NB4 (cell line): ENCODE measurements at regions not wholly inside any gene's neighbourhood (a gene's known extent, or its start where the extent isn't known, plus 50 kb on each side); places are given as distances from the start of the nearest gene placed in this dataset.
"Not testable (repeated sequence)": the region's sequence is repeated elsewhere in the genome, so short reads cannot be mapped to it uniquely, and the experiment has no call there.

Experiments
- DNase-seq: peaks from one replicate; pipeline ENCODE4 v3.0.0; 2010; ENCODE audit warnings: low read depth
- H3K4me3 ChIP-seq: one replicate; pipeline ENCODE4 v1.5.1; 2011; ENCODE audit warnings: mild to moderate bottlenecking, low read depth, low read length, moderate library complexity
- CTCF ChIP-seq: IDR thresholded peaks from one replicate; pipeline ENCODE4 v1.5.1; 2012; ENCODE audit warnings: low read depth, low read length
- MAX ChIP-seq: IDR thresholded peaks from 2 replicates; pipeline ENCODE4 v1.6.1; 2011; ENCODE audit warnings: low read depth, low read length
- MYC ChIP-seq: IDR thresholded peaks from 2 replicates; pipeline ENCODE4 v1.6.1; 2011; ENCODE audit warnings: low read depth, low read length
- POLR2A ChIP-seq: IDR thresholded peaks from 2 replicates; pipeline ENCODE4 v1.6.1; 2011; ENCODE audit warnings: mild to moderate bottlenecking; ENCODE audit not compliant: insufficient read length; ENCODE audit errors: extremely low read depth

- DNase-seq, result no peak
- TF ChIP-seq POLR2A (no peak), CTCF (no peak), MYC (no peak), MAX (no peak)
- no peak overlapping the region for H3K4me3 ChIP-seq
These were observed 365.7 kb upstream of the TPM1 start for GRCh38 chr15:62676891-62677290.

GRCh38 chr15:62681939-62682896 lies 360.3 kb upstream of the TPM1 start:
- no peak for DNase-seq
- no peak overlapping the region for H3K4me3 ChIP-seq
- TF ChIP-seq CTCF (no peak), POLR2A (no peak), MAX (no peak), MYC (no peak)

GRCh38 chr15:62683192-62683591 lies 359.4 kb upstream of the TPM1 start:
- H3K4me3 ChIP-seq, DNase-seq: not testable (repeated sequence)

- no peak for DNase-seq
- TF ChIP-seq MAX (no peak), POLR2A (no peak), CTCF (no peak), MYC (no peak)
- H3K4me3 ChIP-seq, result no peak overlapping the region
These were observed 358.3 kb upstream of the TPM1 start for GRCh38 chr15:62684123-62684808.

- DNase-seq, result no peak
- TF ChIP-seq MYC, result no peak
- no peak for TF ChIP-seq POLR2A
- no peak for TF ChIP-seq CTCF
- TF ChIP-seq MAX, result no peak
- H3K4me3 ChIP-seq, result no peak overlapping the region
These were observed 351.5 kb upstream of the TPM1 start for GRCh38 chr15:62691008-62691407.

- TF ChIP-seq CTCF (no peak), POLR2A (no peak), MAX (no peak), MYC (no peak)
- no peak for DNase-seq
- H3K4me3 ChIP-seq, result no peak overlapping the region
These were observed 344.9 kb upstream of the TPM1 start for GRCh38 chr15:62697636-62698035.
